MCF 10A (cell line): ENCODE measurements at regions not wholly inside any gene's neighbourhood (a gene's known extent, or its start where the extent isn't known, plus 50 kb on each side); places are given as distances from the start of the nearest gene placed in this dataset.

Source experiments
- BruUV-seq: library from RNA; stranded (reverse); fragments of 400-500 nt; replicated peaks from 2 replicates; lab custom pipeline; 2021; lab: Mats Ljungman, UMichigan
- CTCF ChIA-PET: fragments of 300-600 bp; sonication (Branson Sonifier 250); formaldehyde crosslinking; extraction: SDS; loops from one replicate; lab custom pipeline; 2021; ENCODE audit warnings: antibody characterized with exemption, inconsistent platforms; lab: Yijun Ruan, JAX
- POLR2A ChIA-PET: fragments of 300-600, 350-650 bp; sonication (Branson Sonifier 250); formaldehyde crosslinking; extraction: SDS; loops from one replicate; lab custom pipeline; 2020; ENCODE audit warnings: antibody characterized with exemption, inconsistent platforms; lab: Yijun Ruan, JAX
- DNase-seq: peaks from one replicate; pipeline ENCODE4 v3.0.0-alpha.2; 2018; ENCODE audit not compliant: unreplicated experiment
- H3K27ac Mint-ChIP-seq: one replicate; pipeline ENCODE4 v1.8.0; 2022; ENCODE audit warnings: mild to moderate bottlenecking, low read depth, mixed read lengths; ENCODE audit not compliant: unreplicated experiment
- H3K27me3 Mint-ChIP-seq: one replicate; pipeline ENCODE4 v1.8.0; 2022; ENCODE audit warnings: mixed read lengths; ENCODE audit not compliant: insufficient read depth, unreplicated experiment
- H3K36me3 Mint-ChIP-seq: one replicate; pipeline ENCODE4 v1.8.0; 2022; ENCODE audit warnings: mild to moderate bottlenecking, moderate library complexity, mixed read lengths; ENCODE audit not compliant: insufficient read depth, unreplicated experiment
- H3K4me1 Mint-ChIP-seq: one replicate; pipeline ENCODE4 v1.8.0; 2022; ENCODE audit warnings: mixed read lengths; ENCODE audit not compliant: insufficient read depth, unreplicated experiment
- H3K4me3 Mint-ChIP-seq: one replicate; pipeline ENCODE4 v1.8.0; 2022; ENCODE audit warnings: mild to moderate bottlenecking, moderate library complexity, mixed read lengths; ENCODE audit not compliant: unreplicated experiment
- H3K9me3 Mint-ChIP-seq: one replicate; pipeline ENCODE4 v1.8.0; 2022; ENCODE audit warnings: mixed read lengths; ENCODE audit not compliant: unreplicated experiment
- CTCF ChIP-seq: fragments of 200-600 bp; IDR thresholded peaks from one replicate; pipeline ENCODE4 v1.8.0; 2022; ENCODE audit warnings: antibody characterized with exemption, mild to moderate bottlenecking; ENCODE audit not compliant: unreplicated experiment
- intact Hi-C: fragments of 100-400 bp; cut with micrococcal nuclease; formaldehyde crosslinking; loops from 2 replicates; pipeline ENCODE4 v1.14.1; 2022

GRCh38 chr13:64767054-64767453 lies 2463.1 kb downstream of the PCDH9 start:
- no peaks in the 10 kb centered on the region for H3K36me3 Mint-ChIP-seq
- BruUV-seq: no TSS peak
- intact Hi-C loops: no loop called here

GRCh38 chr13:64765636-64766035 lies 2464.5 kb downstream of the PCDH9 start:
- intact Hi-C loops: no loop called here
- no peak overlapping the region for H3K27ac Mint-ChIP-seq
- ChIA-PET POLR2A (no interaction called here), CTCF (interaction anchor here (0.6 kb wide), 1 partner anchor 121 kb away, joined by 3 read pairs; no protein-coding TSS in a partner anchor)
- no peak overlapping the region for H3K4me3 Mint-ChIP-seq
- no peak for DNase-seq
- H3K9me3 Mint-ChIP-seq: no peaks in the 10 kb centered on the region
- H3K27me3 Mint-ChIP-seq: no peaks in the 10 kb centered on the region
- H3K36me3 Mint-ChIP-seq: no peaks in the 10 kb centered on the region
- H3K4me1 Mint-ChIP-seq: no peaks in the 10 kb centered on the region
- no peak for TF ChIP-seq CTCF
- BruUV-seq: no TSS peak

More at GRCh38 chr13:64767054-64767453, 2463.1 kb downstream of the PCDH9 start:
- Mint-ChIP-seq H3K4me3 (no peak overlapping the region), H3K27ac (no peak overlapping the region), H3K27me3 (no peaks in the 10 kb centered on the region), H3K9me3 (no peaks in the 10 kb centered on the region), H3K4me1 (no peaks in the 10 kb centered on the region)
- ChIA-PET CTCF (no interaction called here), POLR2A (no interaction called here)
- TF ChIP-seq CTCF: no peak
- DNase-seq: no peak

- no peaks in the 10 kb centered on the region for H3K27me3 Mint-ChIP-seq
- peaks cover 2% of the 10 kb centered on the region for H3K4me1 Mint-ChIP-seq
- ChIA-PET CTCF (interaction anchor here (0.5 to 0.7 kb wide), 3 partner anchors 26 to 198 kb away, joined by 3 to 5 read pairs (median 3); no protein-coding TSS in a partner anchor), POLR2A (interaction anchor here (1.1 kb wide), 1 partner anchor 10 kb away, joined by 3 read pairs; no protein-coding TSS in a partner anchor)
- intact Hi-C loops: no loop called here
- no peak overlapping the region for H3K4me3 Mint-ChIP-seq
- TF ChIP-seq CTCF: no peak
- no TSS peak for BruUV-seq
- H3K36me3 Mint-ChIP-seq: no peaks in the 10 kb centered on the region
- H3K27ac Mint-ChIP-seq: no peak overlapping the region
- no peak for DNase-seq
- H3K9me3 Mint-ChIP-seq: no peaks in the 10 kb centered on the region
These were observed 2471.5 kb downstream of the PCDH9 start for GRCh38 chr13:64758521-64759244.

GRCh38 chr13:64756621-64757020 lies 2473.5 kb downstream of the PCDH9 start:
- ChIA-PET CTCF (no interaction called here), POLR2A (no interaction called here)
- Mint-ChIP-seq H3K4me3 (no peak overlapping the region), H3K27me3 (no peaks in the 10 kb centered on the region), H3K4me1 (peaks cover 5% of the 10 kb centered on the region), H3K27ac (no peak overlapping the region), H3K9me3 (no peaks in the 10 kb centered on the region), H3K36me3 (no peaks in the 10 kb centered on the region)
- TF ChIP-seq CTCF: no peak
- intact Hi-C loops: no loop called here
- no TSS peak for BruUV-seq
- no peak for DNase-seq
